ENCODE measurements at regions not wholly inside any gene's neighbourhood (a gene's known extent, or its start where the extent isn't known, plus 50 kb on each side); places are given as distances from the start of the nearest gene placed in this dataset.

GRCh38 chr6:164097551-164098398, 683.3 kb downstream of the QKI start:
- Histone ChIP-seq H3K9me3 (ENCODE audit: control insufficient read depth in 1 of 2, insufficient read depth in 1 of 2, low read length in 2 of 2) (peaks cover 0 to 12% of the 10 kb centered on the region in 2 experiments), H3K27me3 (ENCODE audit: control insufficient read depth in 1 of 2, insufficient read depth in 2 of 2, low read length in 2 of 2) (no peaks in the 10 kb centered on the region), H3K27ac (ENCODE audit: low read depth in 1 of 2, low read length in 2 of 2) (no peak overlapping the region), H3K36me3 (ENCODE audit: insufficient read depth, low read length) (no peaks in the 10 kb centered on the region), H3K4me1 (ENCODE audit: insufficient read depth, low read length) (no peaks in the 10 kb centered on the region), H3K4me3 (ENCODE audit: low read length) (no peak overlapping the region)
- intact Hi-C loops (cut with DNase I, micrococcal nuclease) = no loop called here
- Mint-ChIP-seq H3K27ac (no peak overlapping the region), H3K4me1 (ENCODE audit: low read depth) (no peaks in the 10 kb centered on the region), H3K27me3 (peaks cover 13% of the 10 kb centered on the region), H3K36me3 (ENCODE audit: low read depth) (no peaks in the 10 kb centered on the region), H3K4me3 (no peak overlapping the region), H3K9me3 (peaks cover 2% of the 10 kb centered on the region)
- TF ChIP-seq CTCF (IDR thresholded peaks at IDR 0.05) = no peak
- ATAC-seq (ENCODE audit: poor library complexity) (no peak), DNase-seq (no peak)
- ChIA-PET CTCF (no interaction called here), POLR2A (no interaction called here)

- CTCF ChIA-PET = no interaction called here
These were observed 682.5 kb downstream of the QKI start for GRCh38 chr6:164097056-164097455.

GRCh38 chr6:164095056-164095455, 680.5 kb downstream of the QKI start:
- H3K9me3 Mint-ChIP-seq = peaks cover 4% of the 10 kb centered on the region
- Histone ChIP-seq H3K9me3 (ENCODE audit: control insufficient read depth in 1 of 2, insufficient read depth in 1 of 2, low read length in 2 of 2) (peaks cover 0 to 13% of the 10 kb centered on the region in 2 experiments), H3K27ac (ENCODE audit: low read depth in 1 of 2, low read length in 2 of 2) (no peak overlapping the region), H3K4me1 (ENCODE audit: insufficient read depth, low read length) (no peaks in the 10 kb centered on the region), H3K4me3 (ENCODE audit: low read length) (no peak overlapping the region), H3K36me3 (ENCODE audit: insufficient read depth, low read length) (no peaks in the 10 kb centered on the region), H3K27me3 (ENCODE audit: control insufficient read depth in 1 of 2, insufficient read depth in 2 of 2, low read length in 2 of 2) (no peaks in the 10 kb centered on the region)
- no peak for TF ChIP-seq CTCF (IDR thresholded peaks at IDR 0.05)
- DNase-seq (no peak), ATAC-seq (ENCODE audit: poor library complexity) (no peak)
- H3K36me3 Mint-ChIP-seq (ENCODE audit: low read depth) = no peaks in the 10 kb centered on the region
- peaks cover 5% of the 10 kb centered on the region for H3K27me3 Mint-ChIP-seq
- intact Hi-C loops (cut with DNase I, micrococcal nuclease) = no loop called here
- CTCF ChIA-PET = no interaction called here
- no peaks in the 10 kb centered on the region for H3K4me1 Mint-ChIP-seq (ENCODE audit: low read depth)
- H3K27ac Mint-ChIP-seq = no peak overlapping the region
- POLR2A ChIA-PET = no interaction called here
- no peak overlapping the region for H3K4me3 Mint-ChIP-seq

More at GRCh38 chr6:164097056-164097455, 682.5 kb downstream of the QKI start:
- no peaks in the 10 kb centered on the region for H3K4me1 ChIP-seq (ENCODE audit: insufficient read depth, low read length)
- no peaks in the 10 kb centered on the region for H3K36me3 ChIP-seq (ENCODE audit: insufficient read depth, low read length)
- Mint-ChIP-seq H3K4me1 (ENCODE audit: low read depth) (no peaks in the 10 kb centered on the region), H3K36me3 (ENCODE audit: low read depth) (no peaks in the 10 kb centered on the region), H3K9me3 (peaks cover 4% of the 10 kb centered on the region), H3K27ac (no peak overlapping the region), H3K4me3 (no peak overlapping the region), H3K27me3 (peaks cover 10% of the 10 kb centered on the region)
- intact Hi-C loops (cut with DNase I, micrococcal nuclease) = no loop called here
- ATAC-seq (ENCODE audit: poor library complexity) (no peak), DNase-seq (no peak)
- H3K27ac ChIP-seq (ENCODE audit: low read depth in 1 of 2, low read length in 2 of 2) = no peak overlapping the region
- POLR2A ChIA-PET = no interaction called here
- no peak for TF ChIP-seq CTCF (IDR thresholded peaks at IDR 0.05)
- H3K4me3 ChIP-seq (ENCODE audit: low read length) = no peak overlapping the region
- H3K9me3 ChIP-seq (ENCODE audit: control insufficient read depth in 1 of 2, insufficient read depth in 1 of 2, low read length in 2 of 2) = peaks cover 0 to 12% of the 10 kb centered on the region in 2 experiments
- H3K27me3 ChIP-seq (ENCODE audit: control insufficient read depth in 1 of 2, insufficient read depth in 2 of 2, low read length in 2 of 2) = no peaks in the 10 kb centered on the region

Measured in CD4-positive, alpha-beta T cell (primary cell).